ENCODE measurements at regions not wholly inside any gene's neighbourhood (a gene's known extent, or its start where the extent isn't known, plus 50 kb on each side); places are given as distances from the start of the nearest gene placed in this dataset.

GRCh38 chr7:79973455-79973854 lies 161.2 kb upstream of the GNAI1 start:
- H3K4me3 ChIP-seq (ENCODE audit: low read depth, low read length), result no peak overlapping the region
- TF ChIP-seq CTCF (IDR thresholded peaks at IDR 0.05; ENCODE audit: borderline replicate concordance, insufficient read depth, low read depth, low read length), result no peak

GRCh38 chr7:79971058-79971457 lies 163.6 kb upstream of the GNAI1 start:
- no peak overlapping the region for H3K4me3 ChIP-seq (ENCODE audit: low read depth, low read length)
- TF ChIP-seq CTCF (IDR thresholded peaks at IDR 0.05; ENCODE audit: borderline replicate concordance, insufficient read depth, low read depth, low read length), result no peak

- no peak for TF ChIP-seq CTCF (IDR thresholded peaks at IDR 0.05; ENCODE audit: borderline replicate concordance, insufficient read depth, low read depth, low read length)
- no peak overlapping the region for H3K4me3 ChIP-seq (ENCODE audit: low read depth, low read length)
Observed at GRCh38 chr7:79968894-79969293, 165.7 kb upstream of the GNAI1 start.

GRCh38 chr7:79968077-79968648 lies 166.5 kb upstream of the GNAI1 start:
- TF ChIP-seq CTCF (IDR thresholded peaks at IDR 0.05; ENCODE audit: borderline replicate concordance, insufficient read depth, low read depth, low read length), result no peak
- H3K4me3 ChIP-seq (ENCODE audit: low read depth, low read length), result no peak overlapping the region

- no peak overlapping the region for H3K4me3 ChIP-seq (ENCODE audit: low read depth, low read length)
- no peak for TF ChIP-seq CTCF (IDR thresholded peaks at IDR 0.05; ENCODE audit: borderline replicate concordance, insufficient read depth, low read depth, low read length)
Observed at GRCh38 chr7:79965946-79966345, 168.7 kb upstream of the GNAI1 start.

- H3K4me3 ChIP-seq (ENCODE audit: low read depth, low read length), result no peak overlapping the region
- no peak for TF ChIP-seq CTCF (IDR thresholded peaks at IDR 0.05; ENCODE audit: borderline replicate concordance, insufficient read depth, low read depth, low read length)
Observed at GRCh38 chr7:79964463-79964862, 170.2 kb upstream of the GNAI1 start.

GRCh38 chr7:79953130-79953529 lies 181.5 kb upstream of the GNAI1 start:
- H3K4me3 ChIP-seq (ENCODE audit: low read depth, low read length), result no peak overlapping the region
- TF ChIP-seq CTCF (IDR thresholded peaks at IDR 0.05; ENCODE audit: borderline replicate concordance, insufficient read depth, low read depth, low read length), result no peak
